H1 (cell line): ENCODE measurements at regions not wholly inside any gene's neighbourhood (a gene's known extent, or its start where the extent isn't known, plus 50 kb on each side); places are given as distances from the start of the nearest gene placed in this dataset.

ENCODE experiments used
- CTCF ChIA-PET: fragments of 300-600 bp; sonication (Branson Sonifier 250); formaldehyde crosslinking; loops from one replicate; lab custom pipeline; 2021; ENCODE audit not compliant: partially characterized antibody; lab: Charles Lee
- POLR2A ChIA-PET: fragments of 300-600 bp; sonication (Branson Sonifier 250); formaldehyde crosslinking; loops from one replicate; lab custom pipeline; 2021; ENCODE audit warnings: inconsistent platforms; ENCODE audit not compliant: partially characterized antibody; lab: Charles Lee
- DNase-seq, 2 experiments: peaks; one replicate each; pipeline versions ENCODE4 v3.0.0 to v3.0.0-alpha.2; 2010 to 2022; ENCODE audit warnings: low spot score in 2 of 2, low read depth in 1 of 2, mixed read lengths in 1 of 2
- FAIRE-seq: peaks from 2 replicates; lab custom pipeline; 2011; peaks lifted over from hg19 to GRCh38; lab: Jason Lieb, UNC
- H2AFZ ChIP-seq: 2 replicates; pipeline ENCODE4 v1.8.1; 2012; ENCODE audit warnings: low read length, inconsistent platforms
- H2AK5ac ChIP-seq: 2 replicates; pipeline ENCODE4 v1.6.1; 2013; ENCODE audit warnings: low read depth, low read length
- H2BK120ac ChIP-seq: replicated peaks from 2 replicates; pipeline ENCODE3; 2013; ENCODE audit warnings: low read depth, low read length, inconsistent platforms
- H2BK12ac ChIP-seq: 2 replicates; pipeline ENCODE4 v1.6.1; 2013; ENCODE audit warnings: low read depth, low read length
- H2BK15ac ChIP-seq: 2 replicates; pipeline ENCODE4 v1.6.1; 2013; ENCODE audit warnings: low read length
- H2BK20ac ChIP-seq: 2 replicates; pipeline ENCODE4 v1.6.1; 2013; ENCODE audit warnings: low read length
- H2BK5ac ChIP-seq: 2 replicates; pipeline ENCODE4 v1.6.1; 2013; ENCODE audit warnings: low read depth, low read length
- H3K14ac ChIP-seq: 2 replicates; pipeline ENCODE4 v1.6.1; 2013; ENCODE audit warnings: inconsistent platforms; ENCODE audit not compliant: insufficient read length
- H3K18ac ChIP-seq: 2 replicates; pipeline ENCODE4 v1.6.1; 2013; ENCODE audit warnings: low read length; ENCODE audit errors: extremely low read depth
- H3K23ac ChIP-seq: 2 replicates; pipeline ENCODE4 v1.6.1; 2013; ENCODE audit warnings: inconsistent platforms; ENCODE audit not compliant: insufficient read length
- H3K23me2 ChIP-seq: 2 replicates; pipeline ENCODE4 v1.6.1; 2013; ENCODE audit warnings: low read depth, low read length
- H3K27ac ChIP-seq: 2 replicates; pipeline ENCODE4 v1.6.1; 2011; ENCODE audit warnings: low read depth, low read length, inconsistent platforms
- H3K27me3 ChIP-seq, 4 experiments: replicated peaks in 1 of 4; 1 replicate in 1 of 4; 2 replicates in 3 of 4; pipeline versions ENCODE4 v1.6.1 to v1.8.1; 2011 to 2013; ENCODE audit warnings: low read length in 3 of 4, mild to moderate bottlenecking in 3 of 4, inconsistent platforms in 2 of 4, mixed read lengths in 2 of 4, moderate library complexity in 1 of 4; ENCODE audit not compliant: control insufficient read depth in 3 of 4, insufficient read depth in 3 of 4; ENCODE audit errors: extremely low read depth in 1 of 4
- H3K36me3 ChIP-seq, 4 experiments: 2 replicates each; pipeline versions ENCODE4 v1.6.1 to v1.8.1; 2011 to 2013; ENCODE audit warnings: mild to moderate bottlenecking in 4 of 4, low read length in 3 of 4, moderate library complexity in 2 of 4, control low read depth in 1 of 4, inconsistent platforms in 1 of 4; ENCODE audit not compliant: insufficient read depth in 4 of 4, control insufficient read depth in 2 of 4
- H3K4ac ChIP-seq: replicated peaks from 2 replicates; pipeline ENCODE3; 2013; ENCODE audit warnings: low read length, low read depth, mixed read lengths, inconsistent platforms; ENCODE audit not compliant: insufficient read length
- H3K4me1 ChIP-seq, 4 experiments: replicated peaks in 1 of 4; 1 replicate in 1 of 4; 2 replicates in 3 of 4; pipeline versions ENCODE4 v1.6.1 to v1.8.1; 2011 to 2013; ENCODE audit warnings: low read length in 3 of 4, inconsistent platforms in 2 of 4, mixed read lengths in 1 of 4; ENCODE audit not compliant: insufficient read depth in 4 of 4, control insufficient read depth in 3 of 4
- H3K4me2 ChIP-seq, 2 experiments: 2 replicates each; pipeline versions ENCODE4 v1.6.1 to v1.8.1; 2011 to 2013; ENCODE audit warnings: low read depth in 2 of 2, low read length in 2 of 2, control low read depth in 1 of 2, inconsistent platforms in 1 of 2, mild to moderate bottlenecking in 1 of 2; ENCODE audit not compliant: insufficient read depth in 1 of 2
- H3K4me3 ChIP-seq, 4 experiments: fragments of 200-600, 300-600 bp in 1 of 4; sonication (generic), shearing (Covaris generic), sonication (Bioruptor Twin) in 1 of 4; 2 replicates each; pipeline versions ENCODE4 v1.5.1 to v1.8.1; 2011 to 2016; ENCODE audit warnings: low read length in 4 of 4, low read depth in 3 of 4, control low read depth in 2 of 4, inconsistent platforms in 2 of 4, mild to moderate bottlenecking in 2 of 4, mixed read lengths in 1 of 4, moderate library complexity in 1 of 4; ENCODE audit not compliant: insufficient read depth in 2 of 4; ENCODE audit errors: extremely low read depth in 1 of 4
- H3K56ac ChIP-seq: replicated peaks from 2 replicates; pipeline ENCODE3; 2013; ENCODE audit warnings: low read depth, mild to moderate bottlenecking, mixed read lengths, low read length, inconsistent platforms; ENCODE audit not compliant: insufficient read length
- H3K79me1 ChIP-seq: 2 replicates; pipeline ENCODE4 v1.6.1; 2013; ENCODE audit warnings: low read depth, low read length, control low read depth
- H3K79me2 ChIP-seq, 2 experiments: 2 replicates each; pipeline versions ENCODE4 v1.6.1 to v1.8.1; 2012 to 2013; ENCODE audit warnings: low read length in 2 of 2, mild to moderate bottlenecking in 2 of 2, inconsistent platforms in 1 of 2; ENCODE audit not compliant: insufficient read depth in 2 of 2, control insufficient read depth in 1 of 2
- H3K9ac ChIP-seq, 4 experiments: replicated peaks in 1 of 4; 1 replicate in 1 of 4; 2 replicates in 3 of 4; pipeline versions ENCODE4 v1.6.1 to v1.8.1; 2011 to 2013; ENCODE audit warnings: low read depth in 3 of 4, low read length in 3 of 4, control low read depth in 2 of 4, mild to moderate bottlenecking in 2 of 4, moderate library complexity in 2 of 4, inconsistent platforms in 1 of 4; ENCODE audit errors: extremely low read depth in 1 of 4
- H3K9me3 ChIP-seq, 2 experiments: 2 replicates each; pipeline versions ENCODE4 v1.6.1 to v1.8.1; 2012 to 2013; ENCODE audit warnings: mild to moderate bottlenecking in 2 of 2, moderate library complexity in 2 of 2, control low read depth in 1 of 2, inconsistent platforms in 1 of 2, low read depth in 1 of 2, low read length in 1 of 2, mixed read lengths in 1 of 2; ENCODE audit not compliant: insufficient read depth in 2 of 2
- H4K20me1 ChIP-seq, 2 experiments: replicated peaks in 1 of 2; 2 replicates each; pipeline versions ENCODE3 to v1.8.1; 2011 to 2013; ENCODE audit warnings: inconsistent platforms in 2 of 2, low read length in 2 of 2, mild to moderate bottlenecking in 1 of 2; ENCODE audit not compliant: insufficient read depth in 2 of 2, control insufficient read depth in 1 of 2
- H4K5ac ChIP-seq: 2 replicates; pipeline ENCODE4 v1.6.1; 2013; ENCODE audit warnings: low read length, low read depth, mixed read lengths, inconsistent platforms; ENCODE audit not compliant: insufficient read length
- H4K8ac ChIP-seq: 2 replicates; pipeline ENCODE4 v1.8.0; 2013; ENCODE audit warnings: mild to moderate bottlenecking, moderate library complexity, low read length, inconsistent platforms; ENCODE audit not compliant: insufficient read depth; ENCODE audit errors: extremely low read depth
- H4K91ac ChIP-seq: replicated peaks from 2 replicates; pipeline ENCODE3; 2013; ENCODE audit warnings: low read length, mixed read lengths, inconsistent platforms; ENCODE audit not compliant: insufficient read length
- CHD2 ChIP-seq: IDR thresholded peaks from 2 replicates; pipeline ENCODE4 v1.6.1; 2012; ENCODE audit warnings: low read length, improper control_type of control experiment
- NANOG ChIP-seq: IDR thresholded peaks from 2 replicates; pipeline ENCODE4 v1.6.1; 2011; ENCODE audit warnings: low read length, low read depth, mild to moderate bottlenecking, inconsistent platforms; ENCODE audit not compliant: insufficient read depth, poor library complexity, severe bottlenecking
- POLR2A ChIP-seq, 2 experiments: IDR thresholded peaks; 1 replicate in 1 of 2; 2 replicates in 1 of 2; pipeline ENCODE4 v1.6.1; 2011; ENCODE audit warnings: low read depth in 2 of 2, low read length in 2 of 2, mild to moderate bottlenecking in 2 of 2; ENCODE audit errors: control extremely low read depth in 1 of 2
- SIX5 ChIP-seq: IDR thresholded peaks from 2 replicates; pipeline ENCODE4 v1.6.1; 2011; ENCODE audit warnings: mild to moderate bottlenecking, low read depth, low read length
- SP4 ChIP-seq: IDR thresholded peaks from 2 replicates; pipeline ENCODE4 v1.6.1; 2012; ENCODE audit warnings: low read length, inconsistent platforms
- TAF1 ChIP-seq: IDR thresholded peaks from 2 replicates; pipeline ENCODE4 v1.6.1; 2011; ENCODE audit warnings: mild to moderate bottlenecking, low read depth, low read length
- WGBS, 2 experiments: shearing (Covaris generic) in 1 of 2; methylation state at CpG; one replicate each; pipeline versions ENCODE4 v1.1.6 to v1.1.7; 2013 to 2015; ENCODE audit warnings: low lambda C conversion rate in 2 of 2, mixed read lengths in 2 of 2, inconsistent platforms in 1 of 2, low coverage in 1 of 2, missing lambda C conversion rate in 1 of 2; ENCODE audit not compliant: insufficient replicate concordance in 2 of 2, insufficient coverage in 1 of 2, insufficient read length in 1 of 2; ENCODE audit errors: extremely low coverage in 1 of 2, missing lambda C conversion rate in 1 of 2; 5-methylcytosine and 5-hydroxymethylcytosine counted together

DNA sequence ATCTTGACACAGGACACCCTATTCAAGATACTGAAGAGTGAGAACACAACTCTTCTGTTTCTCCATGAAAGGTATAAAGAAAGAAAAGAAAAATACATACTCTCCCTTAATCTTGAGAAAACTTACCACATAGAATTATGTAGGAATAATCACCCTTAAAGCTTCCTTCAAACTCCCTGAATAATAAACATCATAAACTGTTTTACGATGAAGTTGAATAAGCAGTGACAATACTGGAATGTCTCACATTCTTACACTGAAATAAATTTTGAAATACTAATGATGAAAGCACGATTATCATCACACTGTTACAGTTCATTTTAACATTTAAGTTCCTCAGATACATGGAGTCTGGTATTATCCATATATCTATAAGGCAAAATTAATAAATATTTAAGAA is 306.2 kb downstream of the IPMK start:
- no peak overlapping the region for H3K4me2 ChIP-seq
- no peaks in the 10 kb centered on the region for H3K79me2 ChIP-seq
- no peak overlapping the region for H3K56ac ChIP-seq
- no peak for DNase-seq
- no peak overlapping the region for H2BK120ac ChIP-seq
- H3K4me1 ChIP-seq = no peaks in the 10 kb centered on the region
- H3K27ac ChIP-seq = no peak overlapping the region
- no peak overlapping the region for H3K23ac ChIP-seq
- no peak for FAIRE-seq
- POLR2A ChIA-PET = no interaction called here
- no peak overlapping the region for H2BK12ac ChIP-seq
- H3K79me1 ChIP-seq = no peaks in the 10 kb centered on the region
- no peak overlapping the region for H3K14ac ChIP-seq
- H3K4ac ChIP-seq = no peak overlapping the region
- no peak overlapping the region for H4K5ac ChIP-seq
- H2AFZ ChIP-seq = no peak overlapping the region
- H2BK5ac ChIP-seq = no peak overlapping the region
- no peaks in the 10 kb centered on the region for H3K9me3 ChIP-seq
- WGBS, 2 experiments = 89% methylated on average over 2 of the region's 2 CpGs; no CpG with 5 or more reads in 1 of the 2 experiments
- no peak overlapping the region for H4K8ac ChIP-seq
- H4K91ac ChIP-seq = no peak overlapping the region
- no peak overlapping the region for H3K4me3 ChIP-seq
- TF ChIP-seq TAF1 (no peak), SP4 (no peak), SIX5 (no peak), NANOG (no peak), CHD2 (no peak), POLR2A (IDR thresholded peaks at IDR 0.05; ENCODE audit: control extremely low read depth in 1 of 2, low read depth in 2 of 2, low read length in 2 of 2) (no peak)
- H2BK15ac ChIP-seq = no peak overlapping the region
- H3K9ac ChIP-seq = no peak overlapping the region
- H3K36me3 ChIP-seq = no peaks in the 10 kb centered on the region
- H3K23me2 ChIP-seq = no peaks in the 10 kb centered on the region
- H2BK20ac ChIP-seq = no peak overlapping the region
- H3K27me3 ChIP-seq = no peaks in the 10 kb centered on the region
- H4K20me1 ChIP-seq = no peaks in the 10 kb centered on the region
- CTCF ChIA-PET = interaction anchor here (1.1 kb wide), 1 partner anchor 9 kb away, joined by 3 read pairs; no protein-coding TSS in a partner anchor
- no peak overlapping the region for H2AK5ac ChIP-seq
- no peak overlapping the region for H3K18ac ChIP-seq
